T-helper 2 cell treated with Interferon-gamma antibody and Interleukin-4, amounts not matched to agents 100 ng/mL and 5 ng/mL, for 36 hours (primary cell): ENCODE measurements at regions not wholly inside any gene's neighbourhood (a gene's known extent, or its start where the extent isn't known, plus 50 kb on each side); places are given as distances from the start of the nearest gene placed in this dataset.

Experiments
- intact Hi-C: fragments of 100-400 bp; cut with micrococcal nuclease; formaldehyde crosslinking; loops from one replicate; pipeline ENCODE4 v1.15.1; 2023

DNA sequence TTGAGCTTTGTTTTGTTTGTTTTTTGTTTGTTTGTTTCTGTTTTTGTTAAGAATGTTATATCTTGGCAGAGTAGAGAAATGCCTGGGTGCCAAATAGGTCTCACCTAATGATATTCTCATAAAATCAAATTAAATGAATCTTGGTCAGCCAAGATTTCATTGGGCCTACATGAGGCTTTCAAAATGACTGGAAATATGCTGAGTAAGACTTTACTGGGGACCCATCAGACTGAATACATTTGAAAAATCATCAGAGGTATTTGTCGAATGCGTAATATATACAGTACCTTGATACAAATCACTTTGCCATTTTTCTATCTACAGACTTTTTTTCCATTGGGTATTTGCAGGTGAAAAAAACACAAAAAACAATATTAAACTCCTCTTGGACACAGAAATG is 480.8 kb downstream of the CDH2 start:
- intact Hi-C loops: no loop called here

DNA sequence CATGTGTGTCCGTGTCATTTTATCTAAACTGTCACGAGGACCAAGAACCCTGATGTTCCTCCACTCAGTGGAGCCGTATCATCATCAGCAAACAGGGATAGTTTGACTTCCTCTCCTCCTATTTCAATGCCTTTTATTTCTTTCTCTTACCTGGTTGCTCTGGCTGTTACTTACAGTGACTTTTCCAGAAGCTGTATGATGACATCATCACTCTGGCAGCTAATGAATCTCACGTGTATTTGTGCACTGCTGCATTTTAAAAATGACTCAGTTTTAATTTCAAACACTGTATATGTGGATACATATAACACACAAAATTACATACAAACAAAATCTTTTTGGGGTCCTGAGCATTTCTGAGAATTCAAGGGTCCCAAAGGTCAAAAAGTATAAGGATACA is 481.4 kb downstream of the CDH2 start:
- intact Hi-C loops: no loop called here

DNA sequence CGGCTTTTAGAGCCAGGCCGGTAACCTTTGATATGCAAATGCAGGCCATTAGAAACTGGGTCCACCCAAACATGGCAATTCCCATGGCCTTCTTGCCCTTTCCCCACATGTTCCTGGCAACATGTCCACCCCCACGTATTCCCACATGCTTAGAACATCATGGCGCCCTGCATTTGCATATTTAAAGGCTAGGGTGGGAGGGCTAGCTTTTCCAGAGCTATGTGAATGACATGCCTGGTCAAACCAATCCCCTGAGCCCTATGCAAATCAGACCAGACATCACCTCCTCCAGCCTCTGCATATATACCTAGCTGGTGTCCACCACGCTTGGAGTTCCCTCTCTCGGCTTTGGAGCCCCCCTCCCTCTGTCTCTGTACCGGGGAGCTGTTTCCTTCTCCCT is 481.9 kb downstream of the CDH2 start:
- intact Hi-C loops: no loop called here

DNA sequence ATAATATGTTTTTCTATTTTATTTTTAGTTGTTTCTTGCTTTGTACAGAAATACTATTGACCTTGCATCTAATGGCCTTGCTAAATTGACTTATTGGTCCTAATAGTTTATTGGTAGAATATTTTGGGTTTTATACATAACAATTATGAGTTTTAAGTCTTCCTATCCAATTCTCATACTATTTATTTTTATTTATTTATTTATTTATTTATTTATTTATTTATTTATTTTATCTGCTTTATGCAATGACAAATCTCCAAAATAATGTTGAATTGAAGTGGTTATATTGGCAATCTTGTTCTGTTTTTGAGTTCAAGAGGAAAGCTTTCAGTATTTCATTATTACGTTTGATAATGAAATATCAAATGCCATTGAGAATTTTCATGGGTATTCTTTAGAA is 488.3 kb downstream of the CDH2 start:
- intact Hi-C loops: no loop called here

DNA sequence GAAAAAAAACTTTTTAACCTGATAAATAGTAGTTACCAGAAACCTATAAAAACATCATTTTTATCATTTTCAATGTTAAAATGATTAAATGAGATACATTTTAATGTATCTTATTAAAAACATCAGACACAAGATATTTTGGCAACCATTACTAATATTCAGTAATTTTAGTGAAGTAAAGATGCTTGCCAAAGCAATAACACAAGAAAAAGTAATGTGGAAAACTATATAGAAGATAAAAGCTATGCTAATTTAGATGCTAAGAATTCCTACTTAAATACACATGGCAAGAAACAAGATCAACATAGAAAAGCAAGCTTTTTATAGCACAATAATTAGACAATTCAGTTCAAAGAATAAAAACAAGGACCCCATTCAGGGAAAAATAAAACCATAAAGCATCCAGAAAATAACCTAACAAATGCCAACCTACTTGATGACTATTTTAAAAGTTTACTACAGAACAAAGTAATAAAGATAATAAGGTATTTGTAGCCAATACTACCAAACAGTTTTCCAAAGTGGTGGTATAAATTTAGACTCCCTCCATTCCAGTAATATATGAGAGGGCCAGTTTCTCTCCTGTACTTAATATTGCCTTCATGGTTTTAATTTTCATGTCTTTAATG is 489.5 kb downstream of the CDH2 start:
- intact Hi-C loops: no loop called here

DNA sequence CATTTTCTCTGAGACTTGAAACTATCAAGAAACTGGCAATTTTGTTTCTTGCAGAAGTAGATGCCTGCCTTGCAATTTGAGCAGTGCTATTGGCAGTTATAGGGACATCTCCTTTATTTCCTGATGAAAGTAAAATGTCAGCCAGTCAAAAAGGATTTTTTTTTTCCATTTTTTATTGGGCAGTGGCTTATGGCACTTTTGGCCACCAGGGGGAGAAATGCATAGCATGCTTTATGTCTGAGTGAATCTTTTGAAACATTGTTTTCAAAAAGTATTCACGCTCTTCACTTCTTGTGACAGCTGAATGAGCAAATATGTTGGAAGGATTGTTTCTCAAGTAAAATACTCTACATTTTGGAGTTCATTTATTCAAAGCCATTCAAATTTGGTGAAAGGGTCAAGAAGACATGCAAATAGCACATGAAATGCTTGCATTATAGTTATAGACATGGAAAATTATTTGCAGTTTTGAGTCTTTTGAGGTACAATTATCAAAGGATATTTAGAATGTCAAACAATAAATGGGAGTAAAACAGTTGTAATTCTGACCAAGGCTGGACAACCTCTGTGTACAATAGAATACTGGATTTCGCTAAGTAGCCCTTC is 491.0 kb downstream of the CDH2 start:
- intact Hi-C loops: no loop called here

DNA sequence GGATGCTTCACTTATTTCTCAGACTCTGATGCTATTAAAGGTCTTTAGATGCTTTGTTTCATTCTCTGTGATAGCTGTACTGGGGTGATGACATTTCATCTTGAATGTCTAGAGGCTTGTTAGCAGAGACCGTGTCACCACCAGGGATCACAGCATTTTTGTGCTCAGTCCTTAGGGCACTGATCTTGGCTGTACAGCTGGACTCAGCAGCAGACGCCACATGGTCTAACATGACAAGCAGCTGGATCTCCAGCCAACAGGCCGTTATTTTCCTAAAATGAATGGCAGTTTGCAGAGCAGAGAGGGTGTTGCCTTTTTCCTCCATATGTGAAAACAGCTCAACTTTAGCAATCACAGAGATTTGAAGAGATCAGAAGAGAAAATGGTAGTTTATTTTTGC is 491.8 kb downstream of the CDH2 start:
- intact Hi-C loops: no loop called here

DNA sequence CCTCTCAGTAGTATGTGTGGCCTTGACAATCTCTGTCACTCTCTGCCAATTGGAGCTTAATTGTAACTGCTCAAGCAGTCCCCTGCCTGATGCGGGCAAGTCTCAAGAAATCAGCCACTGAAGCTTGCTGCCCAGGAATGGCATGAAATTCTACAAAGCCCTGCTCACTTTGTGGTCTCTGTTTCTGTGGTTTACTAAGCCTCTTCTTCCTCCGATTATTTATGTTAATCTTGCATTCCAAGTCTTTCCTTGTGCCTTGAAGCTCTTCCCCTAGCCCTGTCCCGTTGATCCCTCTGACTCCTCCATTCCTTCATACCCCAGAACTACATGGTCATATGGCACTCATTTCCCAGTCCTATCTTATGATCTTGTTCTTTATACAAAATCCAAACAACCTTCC is 489.3 kb upstream of the CHST9 start:
- intact Hi-C loops: no loop called here

DNA sequence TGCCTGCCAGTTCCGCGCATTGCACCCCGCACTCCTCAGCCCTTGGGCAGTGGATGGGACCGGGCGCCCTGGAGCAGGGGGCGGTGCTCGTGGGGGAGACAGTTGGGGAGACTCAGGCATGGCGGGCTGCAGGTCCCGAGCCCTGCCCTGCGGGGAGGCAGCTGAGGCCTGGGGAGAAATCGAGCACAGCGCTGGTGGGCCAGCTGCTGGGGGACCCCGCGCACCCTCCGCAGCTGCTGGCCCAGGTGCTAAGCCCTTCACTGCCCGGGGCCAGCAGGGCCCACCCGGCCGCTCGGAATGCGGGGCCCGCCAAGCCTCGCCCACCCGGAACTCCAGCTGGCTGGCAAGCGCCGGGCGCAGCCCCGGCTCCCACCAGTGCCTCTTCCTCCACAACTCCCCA is 488.8 kb upstream of the CHST9 start:
- intact Hi-C loops: no loop called here

DNA sequence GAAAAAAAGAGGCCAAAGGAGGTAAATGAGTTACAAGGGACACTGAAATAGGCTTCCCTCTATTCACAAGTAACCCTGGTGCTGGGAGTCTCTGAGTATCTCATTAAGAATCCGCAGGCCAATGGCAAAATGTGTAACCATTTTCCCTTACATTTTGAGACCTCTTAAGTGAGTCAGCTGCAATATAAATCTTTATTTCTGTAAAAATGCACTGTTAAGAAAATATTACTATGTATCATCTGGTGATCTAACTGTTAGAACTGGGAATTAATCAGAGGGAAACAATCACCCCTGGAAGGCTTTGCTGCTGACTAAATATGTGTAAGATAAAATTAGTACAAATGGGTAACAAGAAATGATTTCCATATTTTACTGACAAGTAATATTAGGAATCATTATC is 483.1 kb upstream of the CHST9 start:
- intact Hi-C loops: no loop called here

DNA sequence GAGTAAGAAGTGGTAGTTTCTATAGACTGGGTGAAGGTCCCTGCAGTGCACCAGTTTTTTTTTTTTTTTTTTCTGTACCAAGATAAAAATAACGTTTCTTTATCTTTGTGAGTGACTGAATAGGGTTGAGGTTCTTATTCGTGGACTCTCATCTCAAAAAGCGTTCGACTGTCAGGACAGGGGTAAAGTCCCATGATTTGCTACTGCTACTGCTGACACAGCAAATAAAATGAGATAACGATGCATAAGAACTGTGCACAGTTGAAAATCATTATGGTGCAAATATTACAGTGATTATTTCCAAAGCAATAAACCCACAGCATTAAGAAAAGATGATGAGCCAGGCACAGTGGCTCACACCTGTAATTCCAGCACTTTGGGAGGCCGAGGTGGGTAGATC is 482.0 kb upstream of the CHST9 start:
- intact Hi-C loops: no loop called here

DNA sequence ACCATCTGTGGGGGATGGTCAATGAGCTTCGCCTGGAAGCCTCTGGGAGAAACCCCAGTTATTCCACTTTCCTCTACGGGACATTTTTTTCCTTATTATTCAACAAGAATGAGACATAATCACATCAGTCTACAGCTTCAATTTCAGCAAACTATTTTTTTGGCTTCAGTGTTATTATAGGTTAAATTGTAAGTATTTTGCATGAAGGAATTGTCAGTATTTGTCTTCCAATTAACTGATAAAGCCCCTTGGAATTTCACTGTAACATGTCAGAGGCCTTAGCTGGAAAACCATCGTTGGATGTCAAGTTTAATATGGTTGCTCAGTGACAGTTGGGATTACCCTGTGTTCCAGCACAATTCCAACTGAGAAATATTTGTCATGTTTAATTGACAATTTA is 480.9 kb upstream of the CHST9 start:
- intact Hi-C loops: no loop called here

DNA sequence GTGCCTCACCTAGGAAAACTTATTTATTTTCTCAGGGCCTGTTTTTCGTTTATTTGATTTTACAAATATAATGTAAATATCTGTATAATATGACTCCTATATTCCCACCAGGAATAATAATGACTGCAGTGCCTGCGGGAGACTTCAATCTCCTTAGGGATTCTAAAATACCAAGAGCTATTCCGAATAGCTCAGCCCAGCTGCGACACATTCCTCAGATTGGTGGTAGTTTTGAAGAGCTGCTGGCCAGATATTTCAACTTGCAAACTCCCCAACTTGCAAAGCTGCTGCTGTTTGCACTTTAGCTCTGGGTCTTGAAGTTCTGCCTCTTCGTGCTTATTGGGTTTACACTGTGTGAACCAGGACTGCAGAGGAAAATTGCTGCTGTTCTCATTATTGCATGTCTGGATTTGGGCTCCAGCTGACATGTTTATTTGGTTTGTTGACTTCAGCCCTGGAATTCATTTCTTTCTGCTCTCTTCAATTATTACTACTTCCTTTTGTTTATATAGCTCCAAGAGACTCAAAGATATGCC is 480.2 kb upstream of the CHST9 start:
- intact Hi-C loops: no loop called here

DNA sequence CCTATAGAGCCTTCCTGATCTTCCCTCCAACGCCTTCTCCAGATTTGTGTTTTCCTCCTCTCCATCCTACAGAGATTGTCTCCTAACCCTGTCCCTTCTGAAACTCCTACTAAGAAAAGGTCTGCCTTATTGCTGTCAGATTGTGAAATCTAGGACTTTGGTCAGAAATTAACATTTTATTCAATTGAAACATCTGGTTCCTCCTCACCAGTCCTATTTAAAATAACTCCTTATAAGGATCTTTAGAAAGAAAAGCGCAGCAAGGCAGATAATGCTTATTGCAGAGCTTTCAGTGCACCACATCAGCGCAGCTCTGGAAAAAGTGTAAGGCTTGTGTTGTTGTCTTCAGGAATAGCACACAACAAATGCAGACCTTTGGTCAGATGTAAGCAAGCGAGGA is 477.8 kb upstream of the CHST9 start:
- intact Hi-C loops: no loop called here

DNA sequence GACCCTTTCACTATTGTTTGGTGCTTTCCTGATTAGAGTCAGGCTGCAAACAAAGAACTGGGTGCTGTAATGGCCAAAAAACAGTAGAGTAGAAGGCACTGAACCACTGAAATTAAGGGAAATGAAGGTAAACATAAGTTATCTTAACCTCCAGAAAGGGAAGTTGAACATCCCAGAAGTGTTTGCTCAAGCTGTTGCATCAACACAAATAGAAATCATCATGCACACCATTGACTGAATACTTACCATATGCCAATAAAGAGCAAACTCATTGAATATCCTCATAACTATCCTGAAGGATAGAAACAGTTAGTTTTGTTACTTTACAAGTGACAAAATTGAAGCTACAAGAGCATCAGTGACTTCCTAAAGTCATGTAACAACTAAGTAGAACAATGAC is 477.4 kb upstream of the CHST9 start:
- intact Hi-C loops: no loop called here

DNA sequence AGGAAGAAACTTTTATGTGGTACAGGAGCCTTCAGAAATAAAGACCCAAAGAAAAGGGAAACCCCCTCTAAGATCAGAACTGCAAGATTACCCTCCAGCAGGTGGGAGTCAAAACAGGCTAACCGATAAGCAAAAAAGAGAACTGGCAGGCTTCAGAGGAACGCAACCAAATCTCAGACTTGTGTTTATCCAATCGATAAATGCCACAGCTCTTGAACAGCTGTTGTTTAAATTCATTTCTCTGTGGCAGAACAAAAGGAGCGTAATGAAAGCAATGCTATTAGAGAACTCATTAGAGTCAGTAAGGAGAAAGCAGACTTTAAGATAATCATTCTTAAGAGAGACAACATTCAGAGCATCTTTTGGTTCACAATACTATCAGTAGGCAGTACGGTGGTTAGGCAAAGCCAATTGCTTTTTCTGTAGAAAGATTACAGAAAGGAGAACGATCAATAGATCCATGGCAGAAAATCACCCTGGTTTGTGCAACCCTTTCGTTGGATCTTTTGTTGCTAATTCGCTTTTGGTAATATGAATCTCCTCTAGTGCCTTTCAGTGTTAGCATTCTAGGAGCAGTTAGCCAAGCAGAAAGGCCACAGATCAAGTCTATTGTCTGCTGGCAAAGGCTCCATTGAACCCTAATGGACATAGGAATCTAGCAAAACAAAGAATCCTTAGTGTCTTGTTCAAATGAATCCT is 476.4 kb upstream of the CHST9 start:
- intact Hi-C loops: no loop called here

DNA sequence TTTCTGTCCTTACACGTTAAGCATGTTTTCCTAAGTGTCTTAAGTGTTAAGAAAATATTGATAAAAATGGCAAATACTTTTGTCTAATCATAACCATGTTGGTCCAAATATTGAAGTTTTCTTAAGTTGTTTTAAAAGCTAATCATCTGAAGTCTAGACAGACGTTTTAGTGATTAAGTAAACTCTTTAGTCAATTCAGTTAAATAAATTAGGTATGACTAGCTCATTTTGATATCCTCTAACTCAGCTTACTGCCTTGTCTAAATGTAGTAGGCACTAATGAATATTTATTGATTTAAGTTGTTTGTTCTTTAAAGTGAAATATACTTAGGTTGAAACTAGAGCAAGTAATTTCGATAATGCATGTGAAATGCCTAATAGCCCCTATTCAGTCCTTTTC is 471.8 kb upstream of the CHST9 start:
- intact Hi-C loops: no loop called here

DNA sequence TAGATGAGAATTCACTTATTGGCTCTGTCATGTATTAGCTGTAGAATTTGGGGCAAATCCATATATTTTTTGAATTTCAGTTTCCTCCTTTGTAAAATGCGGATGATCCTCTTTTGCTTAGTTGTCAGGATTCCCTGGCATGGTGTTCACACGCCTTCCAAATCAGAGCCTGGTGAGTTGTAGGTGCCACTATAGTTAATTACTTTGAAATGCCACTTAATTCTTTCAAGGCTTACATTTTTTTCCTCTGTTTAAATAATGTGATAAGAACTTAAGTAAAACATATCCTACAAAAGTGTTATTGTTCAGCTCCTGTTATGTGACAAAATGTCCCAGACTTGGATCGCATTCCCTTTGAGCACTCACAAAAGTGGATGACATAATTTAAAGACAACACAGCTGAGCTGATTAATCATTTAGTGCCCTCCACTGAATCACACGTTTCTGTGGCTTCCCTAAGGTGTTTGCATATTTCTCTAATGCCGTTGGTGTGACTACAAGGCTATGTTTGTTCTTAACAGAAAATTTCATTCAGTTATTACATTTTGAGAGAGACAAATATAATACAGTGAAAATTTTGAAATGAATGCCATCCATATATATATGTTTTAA is 471.2 kb upstream of the CHST9 start:
- intact Hi-C loops: no loop called here

DNA sequence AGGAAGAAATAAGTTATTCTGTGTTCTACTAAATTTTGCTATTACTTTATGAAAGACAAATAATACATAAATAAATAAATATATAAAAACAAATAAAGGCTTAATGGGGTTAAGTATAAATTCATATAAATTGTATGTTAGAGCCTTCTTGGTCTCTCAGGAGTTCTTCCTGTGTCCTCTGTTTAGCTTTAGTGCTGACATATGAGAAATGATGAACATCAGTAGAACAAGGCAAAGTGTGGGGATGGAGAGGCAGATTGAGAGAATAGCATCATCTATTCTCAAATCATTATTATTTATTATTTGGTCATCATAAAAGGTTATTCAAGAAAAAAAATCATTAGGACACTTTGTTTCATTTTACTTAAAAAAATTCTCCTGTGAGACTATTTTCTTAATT is 468.1 kb upstream of the CHST9 start:
- intact Hi-C loops: no loop called here

DNA sequence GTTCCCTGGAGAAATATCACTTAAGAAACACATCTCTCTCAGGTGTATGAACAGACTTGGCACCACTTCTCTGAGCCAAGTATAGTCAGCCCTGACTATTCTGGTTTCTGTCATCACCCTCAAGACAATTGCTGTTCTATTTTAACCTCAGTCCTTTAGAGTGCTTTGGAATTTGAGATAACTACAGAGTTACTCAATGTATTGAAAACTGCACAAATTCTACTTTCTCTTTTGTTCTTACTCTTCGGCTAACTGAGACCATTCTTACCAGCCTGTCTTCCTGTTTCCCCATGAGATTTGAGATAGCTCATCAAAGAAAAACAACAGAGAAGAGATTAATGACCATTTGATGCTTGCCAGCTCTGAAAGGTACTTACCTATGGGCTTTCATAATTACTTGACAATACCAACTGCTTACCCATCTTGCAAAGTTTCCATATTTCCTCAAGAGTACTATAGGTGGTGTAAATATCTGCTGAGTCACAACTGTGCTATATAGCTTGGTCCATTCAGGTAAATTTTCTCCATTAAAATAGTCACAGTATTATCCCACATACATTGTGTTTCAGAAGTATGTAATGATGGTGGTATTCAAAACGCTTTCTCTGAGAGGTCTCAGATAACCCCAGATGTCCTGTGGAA is 467.5 kb upstream of the CHST9 start:
- intact Hi-C loops: no loop called here

DNA sequence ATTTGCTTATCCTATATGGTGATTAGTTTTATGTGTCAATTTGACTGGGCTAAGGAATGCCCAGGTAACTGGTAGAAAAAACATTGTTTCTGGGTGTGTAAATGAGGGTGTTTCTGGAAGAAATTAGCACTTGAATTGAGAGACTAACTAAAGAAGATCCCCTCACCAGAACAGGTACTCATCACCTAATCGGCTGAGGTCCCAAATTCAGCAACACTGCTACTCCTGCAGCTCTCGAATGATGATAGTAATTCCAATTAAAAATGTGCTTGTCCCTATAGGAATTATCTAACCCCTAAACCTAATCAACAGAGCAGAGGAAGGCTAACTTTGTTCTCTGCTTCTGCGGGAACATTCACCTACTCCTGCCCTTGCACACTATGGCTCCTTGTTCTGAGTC is 464.5 kb upstream of the CHST9 start:
- intact Hi-C loops: no loop called here

DNA sequence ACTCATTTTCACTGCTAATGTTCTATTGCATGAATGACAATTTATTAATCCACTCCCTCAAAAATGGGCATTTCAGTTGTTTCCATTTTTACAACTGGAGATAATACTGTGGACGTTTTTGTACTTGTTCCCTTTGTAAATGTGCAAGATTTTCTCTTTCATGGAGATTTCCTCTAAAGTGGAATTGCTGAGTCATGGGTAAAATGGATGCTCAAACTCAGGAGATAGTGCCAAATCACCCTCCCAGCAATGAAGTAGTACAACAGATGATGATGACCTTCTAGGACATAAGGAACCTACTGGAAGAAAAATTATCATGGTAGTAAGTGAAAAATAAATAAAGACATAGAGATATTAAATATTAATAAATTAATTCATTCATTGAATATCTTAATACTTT is 460.8 kb upstream of the CHST9 start:
- intact Hi-C loops: no loop called here
